ENCODE measurements at regions not wholly inside any gene's neighbourhood (a gene's known extent, or its start where the extent isn't known, plus 50 kb on each side); places are given as distances from the start of the nearest gene placed in this dataset.

GRCh38 chr5:174183701-174184100, 138.2 kb downstream of the NSG2 start:
- TF ChIP-seq POLR2AphosphoS5 (IDR thresholded peaks at IDR 0.05; ENCODE audit: borderline replicate concordance, low read depth, low read length) (no peak), EZH2 (IDR thresholded peaks at IDR 0.05) (no peak), FOXP2 (optimal IDR thresholded peaks at IDR 0.05; ENCODE audit: control extremely low read depth, extremely low read length, insufficient read depth) (no peak)
